CD4-positive, alpha-beta T cell treated with Interleukin-1 beta for 1 hour (primary cell): ENCODE measurements at regions not wholly inside any gene's neighbourhood (a gene's known extent, or its start where the extent isn't known, plus 50 kb on each side); places are given as distances from the start of the nearest gene placed in this dataset.
"Not testable (repeated sequence)": the region's sequence is repeated elsewhere in the genome, so short reads cannot be mapped to it uniquely, and the experiment has no call there.

ENCODE experiments used
- DNase-seq, 2 donors: peaks; one replicate each; pipeline ENCODE4 v3.0.0-alpha.2; 2020 to 2022

DNA sequence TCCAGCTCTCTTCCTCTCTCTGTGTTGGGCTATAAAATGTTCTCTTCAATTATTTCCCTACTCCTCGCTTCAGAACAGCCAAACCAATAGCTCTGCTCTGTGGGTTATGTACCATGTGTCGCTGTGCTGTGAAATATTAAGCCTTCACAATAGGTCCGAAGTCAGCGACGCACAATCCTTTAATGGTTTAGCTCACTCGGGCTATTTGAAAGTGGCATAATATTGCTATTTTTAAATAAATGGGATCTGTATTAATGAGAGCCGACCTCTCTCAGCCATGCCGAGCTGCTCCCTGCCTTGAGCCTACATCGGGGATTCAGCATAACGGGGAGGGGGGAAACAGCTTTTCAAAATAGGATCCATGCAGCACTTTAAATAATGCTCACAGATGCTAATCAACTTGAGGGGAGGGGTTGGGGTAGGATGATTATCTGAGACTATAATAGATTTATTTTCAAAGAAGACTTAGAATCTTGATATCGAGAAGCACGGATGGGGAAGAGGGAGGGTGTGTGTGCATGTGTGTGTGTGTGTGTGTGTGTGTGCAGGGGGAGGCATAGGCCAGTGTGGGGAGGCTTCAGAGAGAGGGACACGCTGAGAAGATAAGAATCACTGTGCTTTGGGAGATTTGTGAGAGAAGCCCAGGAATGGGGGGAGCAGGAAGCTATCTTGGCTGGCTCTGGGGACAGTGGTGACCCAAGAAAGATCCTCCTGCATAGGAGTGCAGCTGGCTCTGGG, 271.5 kb downstream of the NXPE2 start:
- no peak for DNase-seq

DNA sequence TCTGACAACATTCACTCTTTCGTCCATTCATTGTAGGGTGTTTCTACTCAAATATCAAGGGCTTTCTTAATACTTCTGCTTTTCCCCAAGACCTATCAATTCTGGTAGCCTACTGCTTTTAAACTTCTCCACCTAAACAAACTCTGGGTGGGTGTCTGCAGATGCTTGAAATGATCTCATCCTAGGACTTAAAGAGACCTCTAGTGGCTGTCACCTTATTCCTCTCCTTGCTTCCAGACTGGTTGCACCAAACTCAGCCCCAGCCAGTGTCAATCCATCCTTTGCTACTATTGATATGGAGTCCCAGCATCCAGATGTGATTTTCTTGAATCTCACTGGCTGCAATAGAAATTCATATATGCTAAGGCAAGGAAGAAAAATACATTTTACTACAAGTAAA, 274.7 kb downstream of the NXPE2 start:
- DNase-seq = no peak

DNA sequence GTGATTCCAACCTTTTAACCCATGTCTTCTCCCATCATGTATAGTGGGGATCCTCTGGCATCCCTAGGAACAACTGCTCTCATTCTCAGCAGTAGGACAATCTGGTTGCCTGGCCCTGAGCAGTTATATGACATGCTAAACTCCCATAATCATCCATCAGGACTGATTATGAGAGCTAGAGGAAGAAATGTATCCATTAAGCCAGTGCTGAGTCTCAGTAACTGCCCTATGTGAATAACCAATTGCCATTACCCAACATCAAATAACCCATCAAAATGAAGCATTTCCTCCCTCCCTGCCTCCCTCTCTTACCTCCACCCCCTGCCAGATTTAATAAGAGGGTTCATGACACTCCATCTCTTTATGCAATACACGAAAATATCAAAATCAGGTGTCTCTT, 277.6 kb downstream of the NXPE2 start:
- DNase-seq = no peak

DNA sequence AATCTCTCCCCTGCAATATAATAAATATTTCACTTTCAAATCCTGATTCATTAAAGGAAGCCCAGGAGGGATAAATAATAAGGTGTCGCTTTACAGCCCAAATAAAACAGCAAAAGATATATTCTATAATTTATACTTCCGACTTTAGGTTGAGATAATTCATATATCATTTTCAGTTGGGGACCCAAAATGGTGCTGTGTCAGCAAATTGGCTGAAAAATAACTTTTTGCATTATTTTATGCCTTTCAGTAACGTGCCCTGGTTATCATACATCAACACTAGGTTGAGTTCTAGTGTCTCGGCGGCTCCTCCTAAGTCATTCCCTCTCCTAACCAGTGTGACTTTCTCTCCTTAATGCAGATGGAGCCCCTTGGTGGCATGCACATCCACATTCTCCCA, 278.2 kb downstream of the NXPE2 start:
- DNase-seq = no peak

DNA sequence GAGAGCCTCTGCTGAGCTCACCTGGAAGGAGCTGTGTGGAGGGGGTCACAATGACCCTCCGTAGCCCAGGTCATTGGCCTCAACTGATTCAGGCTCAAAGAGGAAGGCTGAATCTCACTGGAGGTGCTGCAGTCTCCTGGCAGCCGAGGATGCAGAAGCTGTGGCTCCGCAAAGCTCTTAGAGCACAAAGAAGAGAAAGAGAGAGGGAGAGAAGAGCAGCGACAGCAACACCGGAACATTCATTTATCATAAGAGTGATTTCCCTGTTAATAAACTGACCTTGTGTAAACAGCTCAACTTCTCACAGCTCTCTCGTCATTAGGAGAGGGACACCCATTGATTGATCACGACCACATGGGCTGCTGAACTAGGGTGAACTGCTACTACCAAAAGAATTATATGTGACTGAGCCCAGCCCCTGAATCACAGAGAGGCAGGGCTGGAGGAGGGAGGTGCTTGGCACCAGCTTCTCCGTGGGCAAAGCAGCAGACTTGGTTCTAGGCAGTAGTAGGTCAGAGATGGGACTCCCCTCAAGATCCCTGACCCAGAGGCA, 281.7 kb downstream of the NXPE2 start:
- no peak for DNase-seq

DNA sequence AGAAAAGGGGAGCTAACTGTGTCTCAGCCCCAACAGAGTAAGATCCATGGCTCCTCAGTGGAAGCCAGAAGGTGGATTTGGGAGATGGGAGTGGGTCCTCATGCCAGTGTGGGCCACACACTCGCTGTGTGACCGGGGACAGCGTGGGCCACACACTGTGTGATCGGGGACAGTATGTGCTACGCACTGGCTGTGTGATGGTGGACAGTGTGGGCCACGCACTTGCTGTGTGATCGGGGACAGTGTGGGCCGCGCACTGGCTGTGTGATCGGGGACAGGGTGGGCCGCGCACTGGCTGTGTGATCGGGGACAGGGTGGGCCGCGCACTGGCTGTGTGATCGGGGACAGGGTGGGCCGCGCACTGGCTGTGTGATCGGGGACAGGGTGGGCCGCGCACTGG, 282.5 kb downstream of the NXPE2 start:
- not testable (repeated sequence) for DNase-seq

DNA sequence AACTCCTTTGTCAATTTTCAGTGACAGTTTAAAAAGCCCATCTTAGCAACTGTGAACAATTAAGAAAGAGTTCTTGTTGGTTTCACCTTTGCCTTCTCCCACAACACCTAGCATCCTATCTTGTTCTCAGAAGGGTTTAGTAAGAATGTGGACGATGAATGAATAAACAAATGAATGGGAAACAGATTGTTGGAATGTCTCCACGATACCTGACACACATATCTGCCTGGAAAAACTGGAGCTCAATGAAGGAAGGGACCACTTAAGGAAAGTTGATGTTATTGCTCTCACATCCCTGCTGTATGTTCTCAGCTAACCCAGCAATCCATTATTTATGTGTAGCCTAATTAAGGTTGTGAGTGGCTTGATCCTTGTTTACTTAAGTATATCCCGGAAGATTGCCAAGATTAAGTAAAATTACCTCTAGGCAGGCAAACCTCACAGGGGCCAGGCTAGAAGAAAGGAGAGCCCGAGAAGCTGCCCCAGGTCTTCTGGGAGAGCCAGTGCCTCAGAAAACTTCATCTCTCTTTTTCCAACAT, 286.4 kb downstream of the NXPE2 start:
- DNase-seq = no peak

DNA sequence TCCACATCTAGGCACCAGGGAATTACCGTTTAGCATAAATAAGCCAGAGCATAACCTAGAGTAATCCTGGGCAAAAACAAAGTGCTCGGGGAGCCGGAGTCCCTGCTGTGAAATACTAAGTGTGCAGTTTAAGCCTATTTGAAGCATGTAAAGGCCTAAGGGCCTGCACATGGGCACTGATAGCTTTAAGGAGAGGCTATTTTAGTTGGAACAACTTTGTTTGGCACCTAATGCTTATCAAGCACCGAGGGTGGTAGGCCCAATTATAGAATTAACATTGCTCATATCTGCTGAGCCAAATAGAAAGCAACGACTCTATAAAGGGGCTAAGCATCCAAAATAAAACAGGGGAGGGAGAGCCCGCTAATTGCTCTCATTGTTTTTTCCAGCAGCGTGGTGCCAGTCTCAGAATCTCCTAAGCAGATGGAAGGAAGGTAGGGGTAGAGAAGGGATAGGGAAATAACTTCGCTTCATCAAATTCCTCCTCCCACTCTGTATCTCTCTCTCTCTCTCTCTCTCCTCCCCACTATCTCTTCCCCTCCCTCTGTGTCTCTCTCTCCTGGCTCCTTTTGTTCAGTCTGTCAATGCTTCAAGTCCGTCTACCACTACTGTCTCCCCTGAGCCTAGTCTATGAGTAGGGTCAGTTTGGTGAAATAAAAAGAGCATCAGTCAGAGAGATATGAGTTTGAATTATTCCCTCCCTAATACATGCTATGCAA, 292.8 kb downstream of the NXPE2 start:
- DNase-seq = no peak

DNA sequence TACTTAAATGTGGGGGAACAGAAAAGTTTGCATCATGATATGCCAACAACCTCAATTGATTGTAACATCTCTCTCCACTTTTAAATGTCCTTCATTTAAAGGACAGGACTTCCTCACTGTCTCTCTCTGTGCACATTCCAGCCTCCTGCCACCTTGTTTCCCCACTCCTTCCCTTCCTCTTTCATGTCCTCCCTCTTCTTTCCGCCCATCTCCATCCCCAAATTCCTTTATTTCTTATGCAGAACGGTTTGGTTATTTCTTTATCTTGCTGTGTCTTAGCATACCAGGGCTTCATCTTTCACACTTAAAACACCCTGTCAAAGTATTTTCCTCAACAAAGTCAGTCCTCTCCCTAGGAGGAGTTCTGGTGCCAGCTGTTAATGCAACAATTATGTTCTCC, 293.8 kb downstream of the NXPE2 start:
- DNase-seq = no peak

DNA sequence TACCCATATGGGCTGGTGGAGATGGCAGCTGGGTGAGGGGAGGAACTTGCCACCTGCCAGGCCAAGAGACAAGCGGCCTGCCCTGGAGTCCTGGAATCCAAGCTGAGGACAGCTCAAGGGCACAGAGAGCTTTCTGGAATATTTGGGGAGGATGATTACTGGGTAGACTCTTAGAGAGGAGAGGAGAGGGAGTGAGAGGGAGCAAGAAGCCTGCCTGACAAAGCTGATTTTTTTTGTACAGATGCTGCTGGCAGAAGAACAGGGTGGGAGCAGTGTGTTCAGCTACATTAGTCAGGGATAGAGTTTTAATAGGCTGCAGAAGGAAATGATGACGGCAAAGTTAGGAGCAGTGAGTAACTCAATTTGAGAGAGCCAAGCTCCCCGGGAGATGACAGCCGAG, 299.3 kb downstream of the NXPE2 start:
- DNase-seq = no peak

DNA sequence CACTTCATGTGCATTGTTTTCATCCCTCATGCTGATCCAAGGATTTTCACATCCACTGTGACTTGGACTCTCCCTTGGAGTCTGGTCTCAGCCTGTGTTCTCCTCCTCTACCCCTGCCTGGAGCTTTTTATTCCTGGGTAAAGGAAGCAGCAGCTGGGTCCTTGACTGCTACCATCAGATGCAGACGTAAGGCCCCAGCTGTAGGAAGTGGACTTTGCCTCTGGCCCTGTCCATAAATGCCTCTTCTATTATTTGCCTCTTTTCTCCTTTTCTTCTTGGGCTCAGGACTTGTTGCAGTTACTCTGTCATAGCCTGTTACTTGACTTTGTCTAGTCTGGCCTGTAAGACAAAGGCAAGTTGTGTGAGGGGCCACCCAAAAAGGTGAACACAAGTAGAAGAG, 303.8 kb downstream of the NXPE2 start:
- no peak for DNase-seq

DNA sequence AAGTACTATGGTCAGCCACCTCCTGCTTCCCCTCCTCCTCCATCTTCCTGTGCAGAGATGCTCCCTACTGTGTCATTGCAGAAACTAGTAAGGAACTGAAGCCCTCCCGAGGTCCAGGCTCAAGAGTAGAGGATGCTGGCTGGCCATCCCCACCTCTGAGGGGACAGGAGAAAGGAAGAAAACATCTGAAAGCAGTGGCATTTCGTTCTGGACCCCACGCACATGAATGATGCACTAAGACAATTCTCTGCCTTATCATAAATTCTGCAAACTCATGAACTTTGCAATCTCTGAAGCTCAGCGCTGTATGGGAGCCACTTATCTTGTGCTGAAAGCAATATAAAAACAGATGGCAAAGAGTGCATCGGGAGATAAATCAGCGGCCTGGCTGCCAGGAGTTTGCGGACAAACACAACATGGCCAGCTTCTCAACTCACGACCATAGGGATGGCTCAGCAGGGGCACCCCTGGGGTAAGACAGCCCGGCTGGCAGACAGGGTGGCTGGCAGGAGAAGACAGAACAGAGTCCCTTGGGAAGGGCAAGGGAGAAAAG, 306.4 kb downstream of the NXPE2 start:
- no peak for DNase-seq

DNA sequence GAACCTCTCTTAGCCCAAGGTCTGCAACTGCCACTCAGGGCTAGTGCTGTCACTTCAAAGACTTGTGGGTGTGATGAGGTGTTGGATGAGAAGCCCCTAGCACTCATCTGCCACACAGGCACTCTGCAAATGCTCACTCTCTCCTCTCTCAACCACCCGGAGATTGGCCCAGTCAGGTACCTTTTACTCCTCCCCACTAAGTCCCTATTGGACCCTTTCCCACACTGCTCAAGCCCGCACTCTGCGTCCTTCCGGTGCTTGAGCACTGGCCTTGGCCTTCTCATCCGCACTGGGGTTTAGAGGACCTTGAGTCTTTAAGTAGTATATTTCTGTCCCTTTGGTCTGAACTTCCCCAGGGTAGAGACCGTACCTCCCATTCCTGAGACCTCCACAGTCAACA, 308.0 kb downstream of the NXPE2 start:
- no peak for DNase-seq

DNA sequence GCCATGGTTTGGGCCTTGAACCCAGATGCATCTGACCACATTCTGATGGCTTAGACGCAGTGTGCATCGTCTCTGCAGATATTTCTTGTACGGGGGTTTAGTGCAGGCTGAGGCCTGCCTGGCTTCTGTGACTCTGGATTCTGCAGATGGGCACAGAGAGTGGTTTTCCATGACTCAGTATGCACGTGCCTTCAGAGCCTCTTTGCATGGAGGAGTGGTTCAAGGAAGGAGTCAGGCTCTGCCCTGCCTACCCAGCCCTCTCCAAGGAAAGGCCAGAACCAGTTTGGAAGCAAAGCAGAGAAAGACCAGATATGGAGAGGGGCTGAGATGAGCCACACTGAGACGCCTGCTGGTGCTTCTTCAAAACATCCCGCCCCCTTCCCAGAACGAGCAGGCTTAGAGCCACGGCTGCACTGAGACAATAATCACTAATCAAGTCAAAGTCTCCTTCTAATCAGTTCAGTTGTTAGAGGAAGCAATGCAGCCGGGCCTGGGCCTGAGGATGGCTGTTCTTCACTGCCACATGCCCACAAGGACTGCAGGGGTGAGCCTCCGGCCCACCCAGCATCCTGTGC, 308.9 kb downstream of the NXPE2 start:
- DNase-seq = no peak

DNA sequence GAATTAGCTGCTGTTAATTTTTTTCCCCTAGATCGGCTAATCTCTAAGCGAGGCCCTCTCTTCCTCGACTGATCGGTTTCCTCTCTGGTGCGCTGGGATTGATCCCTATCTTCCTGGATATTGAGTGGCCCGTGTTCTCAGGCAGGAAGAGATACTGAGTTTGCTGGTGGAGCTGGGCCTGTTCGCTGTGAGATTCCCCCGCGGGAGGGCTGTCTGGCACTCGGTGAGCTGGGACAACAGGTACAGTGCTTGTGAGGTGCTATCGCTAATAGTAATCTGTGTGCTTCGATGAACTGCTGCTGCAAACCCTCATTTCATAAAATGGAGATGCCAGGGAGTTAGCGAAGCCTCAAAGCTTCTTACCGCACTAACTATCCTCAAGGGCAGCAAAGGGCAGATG, 310.3 kb downstream of the NXPE2 start:
- DNase-seq = no peak

DNA sequence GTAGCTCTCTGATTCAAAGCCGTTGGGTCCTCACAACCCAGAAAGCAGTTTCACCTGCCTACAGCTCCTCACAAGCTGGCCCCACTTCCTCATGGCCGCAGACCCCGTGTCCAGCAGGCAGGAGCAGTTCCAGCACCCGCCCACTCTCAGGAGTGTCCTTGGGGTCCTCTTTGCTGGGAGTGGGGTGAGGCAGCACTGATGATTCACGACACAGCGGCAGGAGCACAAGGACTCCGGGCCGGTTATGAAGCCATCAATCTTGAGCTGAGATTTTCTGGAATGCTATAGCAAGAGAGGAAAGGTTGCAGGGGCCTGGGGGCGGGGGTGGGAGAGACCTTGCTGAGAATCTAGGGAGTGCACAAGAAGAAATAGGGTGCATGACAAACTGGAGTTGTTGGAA, 311.2 kb downstream of the NXPE2 start:
- no peak for DNase-seq

DNA sequence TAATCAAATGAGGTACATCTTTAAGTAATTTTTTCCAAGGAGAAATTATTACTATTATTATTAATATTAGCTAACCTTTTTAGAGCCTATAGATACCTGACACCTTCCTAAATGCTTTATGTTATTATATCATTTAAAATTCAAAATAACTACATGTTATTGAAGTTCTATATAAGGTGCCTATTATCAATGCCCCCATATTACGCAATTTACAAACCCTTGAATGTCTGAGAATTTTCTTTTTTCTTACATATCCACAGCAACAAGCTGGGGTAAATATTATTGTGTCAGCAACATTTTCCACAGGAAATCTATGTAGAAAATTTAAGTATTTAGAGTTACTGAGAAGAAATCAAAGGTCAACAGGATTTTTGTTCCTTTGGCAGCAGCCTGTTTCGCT, 327.3 kb downstream of the NXPE2 start:
- DNase-seq = no peak

DNA sequence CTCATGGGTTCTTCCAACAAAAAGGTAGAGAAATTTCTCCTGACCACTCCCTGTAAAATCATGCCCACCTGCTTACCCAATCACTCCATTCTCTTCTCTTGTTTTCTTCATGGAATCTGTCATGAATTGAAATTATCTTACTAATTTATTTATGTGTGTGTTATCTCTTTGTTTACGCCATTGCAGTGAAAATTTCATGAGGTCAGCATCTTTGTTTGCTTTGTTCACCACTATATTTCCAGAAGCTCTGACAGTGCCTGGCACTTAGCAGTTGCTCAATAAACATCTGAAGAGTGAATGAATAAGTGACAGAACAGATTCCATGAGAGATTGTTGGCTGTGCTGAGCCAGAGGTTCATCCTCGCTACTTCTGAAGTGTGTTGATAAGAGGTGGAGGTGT, 329.5 kb downstream of the NXPE2 start:
- DNase-seq = no peak

DNA sequence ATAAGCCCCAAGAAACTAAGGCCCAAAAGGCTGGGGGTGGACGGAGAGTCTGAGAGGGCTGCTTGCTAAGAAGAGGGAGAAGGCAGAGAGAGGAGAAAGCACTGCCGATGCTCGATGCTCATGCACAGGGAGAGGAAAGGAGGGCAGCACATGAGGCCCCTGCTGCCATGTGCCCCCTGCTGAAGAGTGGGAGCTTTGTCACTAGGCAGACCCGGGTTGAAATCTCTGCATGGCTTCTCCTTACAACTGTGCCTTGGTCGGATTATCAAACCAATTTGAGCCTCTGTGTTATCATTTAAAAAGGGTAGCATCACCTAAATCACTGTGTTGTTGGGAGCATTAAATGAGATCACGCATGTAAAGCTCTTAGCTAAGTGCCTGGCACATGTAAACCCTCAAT, 330.5 kb downstream of the NXPE2 start:
- no peak for DNase-seq

DNA sequence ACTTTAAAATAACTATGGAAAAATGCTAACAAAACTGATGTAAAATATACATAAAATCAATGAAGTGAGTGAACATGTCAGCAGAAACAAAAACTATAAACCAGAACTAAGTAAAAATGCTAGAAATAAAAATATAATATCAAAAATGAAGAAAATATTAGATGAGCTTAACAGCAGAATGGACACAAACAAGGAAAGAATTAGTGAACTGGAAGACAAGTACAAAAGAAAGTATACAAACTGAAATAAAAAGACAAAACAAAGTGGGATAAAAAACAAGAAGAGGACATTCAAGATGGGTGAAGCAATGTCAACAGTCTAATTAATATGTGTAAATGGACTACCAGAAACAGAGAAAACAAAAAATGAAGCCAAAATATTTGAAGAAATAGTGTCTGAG, 339.2 kb downstream of the NXPE2 start:
- no peak for DNase-seq

DNA sequence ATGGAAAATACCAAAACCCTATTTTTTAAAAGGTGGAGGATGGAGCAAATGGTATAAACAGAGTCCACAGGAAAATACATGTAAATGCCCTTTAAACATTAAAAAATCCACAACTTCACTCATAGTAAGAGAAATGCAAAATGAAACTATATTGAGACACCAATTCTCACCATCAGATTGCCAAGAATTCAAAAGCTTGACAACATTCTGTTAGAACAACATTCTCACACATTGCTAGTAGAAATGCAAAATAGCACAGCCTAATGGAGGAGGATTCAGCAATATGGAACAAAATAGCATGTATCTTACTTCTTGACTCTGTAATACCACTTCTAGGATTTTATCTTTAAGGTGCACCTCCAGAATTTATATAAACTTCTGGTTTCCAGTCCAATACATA, 351.8 kb downstream of the NXPE2 start:
- DNase-seq = no peak

DNA sequence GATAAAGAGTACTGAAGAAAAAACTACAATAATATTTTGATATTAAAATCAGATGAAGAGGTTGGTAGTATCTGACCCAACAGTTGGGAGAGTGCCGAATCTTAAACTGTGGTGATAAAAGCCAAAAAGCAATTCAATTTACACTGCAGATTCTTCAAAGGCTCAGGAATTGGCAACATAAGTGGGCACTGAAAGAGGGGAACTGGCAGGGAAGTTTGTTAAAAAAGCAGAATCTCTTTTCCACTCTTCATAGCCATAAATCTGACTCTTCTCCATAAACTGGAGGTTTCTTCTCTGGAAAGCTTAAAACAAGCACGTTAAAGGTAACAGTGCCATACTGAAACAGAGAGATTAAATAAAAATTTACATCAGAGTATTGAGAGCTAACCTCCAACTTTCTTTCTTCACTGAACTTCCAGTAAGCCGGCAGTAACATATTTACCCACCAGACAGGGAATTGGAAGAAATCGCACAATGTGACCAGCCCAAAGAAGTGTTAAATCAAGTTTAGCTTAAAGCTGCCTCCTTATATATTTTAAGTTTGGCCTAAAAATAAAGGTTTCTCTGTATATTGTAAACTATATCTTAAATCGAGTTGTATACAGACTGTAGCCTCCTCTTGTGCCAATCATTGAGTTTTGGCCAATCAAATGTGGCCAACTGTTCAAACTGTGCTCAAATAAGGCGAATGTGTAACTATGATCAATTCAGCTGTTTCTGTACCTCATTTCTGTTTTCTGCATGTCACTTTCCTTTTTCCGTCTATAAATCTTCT, 358.3 kb downstream of the NXPE2 start:
- no peak for DNase-seq

DNA sequence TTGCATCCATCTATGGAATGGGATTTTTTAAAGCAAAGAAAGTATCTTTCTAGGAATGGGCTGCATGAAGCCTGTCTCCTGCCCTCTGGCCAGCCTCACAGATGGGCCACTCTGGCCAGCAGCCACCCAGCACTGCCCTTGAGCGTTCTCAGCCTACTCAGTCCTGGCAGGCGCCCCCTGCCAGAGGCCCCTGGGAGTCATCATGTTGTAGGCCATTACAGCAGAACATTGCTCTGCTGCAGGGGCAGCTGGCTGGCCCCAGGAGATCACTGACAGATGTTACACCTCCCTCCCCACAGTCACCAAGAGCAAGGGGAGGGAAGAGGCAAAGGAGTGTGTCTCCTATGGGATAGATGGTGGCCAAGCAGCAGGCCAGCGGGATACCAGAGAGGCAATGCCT, 363.7 kb downstream of the NXPE2 start:
- no peak for DNase-seq
